Neural progenitor cell (in vitro differentiated cells): ENCODE measurements at regions not wholly inside any gene's neighbourhood (a gene's known extent, or its start where the extent isn't known, plus 50 kb on each side); places are given as distances from the start of the nearest gene placed in this dataset.
A peak's percentile ranks its signal among the peaks of the same experiment; 100 is the strongest.

ENCODE experiments used
- DNase-seq: peaks from one replicate; pipeline ENCODE4 v3.0.0-alpha.2; 2016; ENCODE audit warnings: low spot score
- H2AFZ ChIP-seq: fragments of 200-600 bp; sonication (generic); replicated peaks from 2 replicates; pipeline ENCODE4 v1.6.1; 2016; ENCODE audit warnings: antibody characterized with exemption
- H3F3A ChIP-seq: fragments of 200-600 bp; sonication (generic); 2 replicates; pipeline ENCODE4 v1.6.1; 2016; ENCODE audit warnings: antibody characterized with exemption, low read depth
- H3K27ac ChIP-seq: fragments of 200-600 bp; sonication (generic); 2 replicates; pipeline ENCODE4 v1.5.1; 2016; ENCODE audit warnings: mild to moderate bottlenecking
- H3K27me3 ChIP-seq: fragments of 200-600 bp; sonication (generic); 2 replicates; pipeline ENCODE4 v1.6.1; 2016; ENCODE audit warnings: mild to moderate bottlenecking, moderate library complexity
- H3K36me3 ChIP-seq: fragments of 200-600 bp; sonication (generic); 2 replicates; pipeline ENCODE4 v1.5.1; 2016
- H3K4me1 ChIP-seq: fragments of 200-600 bp; sonication (generic); 2 replicates; pipeline ENCODE4 v1.6.1; 2016; ENCODE audit warnings: mixed run types
- H3K4me2 ChIP-seq: fragments of 200-600 bp; sonication (generic); 2 replicates; pipeline ENCODE4 v1.6.1; 2016
- H3K4me3 ChIP-seq: fragments of 200-600 bp; sonication (generic); 2 replicates; pipeline ENCODE4 v1.5.1; 2016
- H3K79me2 ChIP-seq: fragments of 200-600 bp; sonication (generic); 2 replicates; pipeline ENCODE4 v1.6.1; 2016; ENCODE audit warnings: low read depth
- H3K9ac ChIP-seq: fragments of 200-600 bp; sonication (generic); 2 replicates; pipeline ENCODE4 v1.6.1; 2016
- H3K9me3 ChIP-seq: fragments of 200-600 bp; sonication (generic); 2 replicates; pipeline ENCODE4 v1.5.1; 2016; ENCODE audit warnings: low read depth
- H4K20me1 ChIP-seq: fragments of 200-600 bp; sonication (generic); 2 replicates; pipeline ENCODE4 v1.6.1; 2016; ENCODE audit warnings: low read depth
- H3K27ac Mint-ChIP-seq: 3 replicates; pipeline ENCODE4 v1.8.0; 2021; ENCODE audit warnings: mixed read lengths
- H3K27me3 Mint-ChIP-seq: 2 replicates; pipeline ENCODE4 v1.8.0; 2022; ENCODE audit warnings: low read depth, mild to moderate bottlenecking, inconsistent platforms, moderate library complexity, mixed read lengths; ENCODE audit not compliant: insufficient read depth
- H3K36me3 Mint-ChIP-seq: 3 replicates; pipeline ENCODE4 v1.8.0; 2021; ENCODE audit warnings: mixed read lengths
- H3K4me1 Mint-ChIP-seq: 3 replicates; pipeline ENCODE4 v1.8.0; 2021; ENCODE audit warnings: mixed read lengths
- H3K4me3 Mint-ChIP-seq: 3 replicates; pipeline ENCODE4 v1.8.0; 2021; ENCODE audit warnings: mild to moderate bottlenecking, moderate library complexity, mixed read lengths
- H3K9me3 Mint-ChIP-seq: 3 replicates; pipeline ENCODE4 v1.8.0; 2020; ENCODE audit warnings: mixed read lengths
- CTCF ChIP-seq: fragments of 200-600 bp; sonication (generic); IDR thresholded peaks from 2 replicates; pipeline ENCODE4 v1.5.1; 2017; ENCODE audit warnings: antibody characterized with exemption, mild to moderate bottlenecking
- EZH2 ChIP-seq: fragments of 200-600 bp; sonication (generic); IDR thresholded peaks from 2 replicates; pipeline ENCODE4 v1.6.1; 2017; ENCODE audit warnings: antibody characterized with exemption, mild to moderate bottlenecking, moderate library complexity
- EZH2phosphoT487 ChIP-seq: fragments of 200-600 bp; sonication (generic); IDR thresholded peaks from 2 replicates; pipeline ENCODE4 v1.6.1; 2017; ENCODE audit warnings: antibody characterized with exemption

DNA sequence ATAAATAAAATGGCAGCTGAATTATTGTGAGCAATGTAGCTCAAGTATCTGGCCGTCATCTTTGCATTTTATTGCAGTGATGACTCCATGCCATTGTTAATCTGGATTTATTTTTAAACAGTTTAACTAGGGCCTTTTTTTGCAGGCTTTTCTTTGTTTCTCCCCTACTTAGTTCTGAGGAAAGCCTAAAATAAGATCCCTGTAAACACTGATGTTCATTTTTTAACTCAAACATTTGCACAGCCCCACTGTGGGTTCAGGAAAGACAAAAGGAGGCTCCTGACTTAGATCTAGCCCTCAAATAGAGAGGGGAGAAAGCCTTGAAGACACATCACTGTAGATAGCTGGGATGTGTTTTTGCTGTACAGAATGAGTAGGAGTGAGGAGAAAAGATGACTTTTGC, 69.2 kb downstream of the PLEKHG1 start:
- Histone ChIP-seq H3K4me2 (peak overlapping the region; percentile 54), H3K79me2 (no peaks in the 10 kb centered on the region), H3K27ac (peak overlapping the region; percentile 60), H3K4me1 (peaks cover 17% of the 10 kb centered on the region), H4K20me1 (no peaks in the 10 kb centered on the region), H3F3A (no peaks in the 10 kb centered on the region), H2AFZ (peak overlapping the region; percentile 56), H3K9me3 (no peaks in the 10 kb centered on the region), H3K4me3 (peak overlapping the region; percentile 8), H3K36me3 (no peaks in the 10 kb centered on the region), H3K27me3 (no peaks in the 10 kb centered on the region), H3K9ac (no peak overlapping the region)
- TF ChIP-seq EZH2 (no peak), CTCF (no peak), EZH2phosphoT487 (no peak)
- Mint-ChIP-seq H3K27me3 (no peaks in the 10 kb centered on the region), H3K27ac (peak overlapping the region; percentile 100), H3K36me3 (peaks cover 16% of the 10 kb centered on the region), H3K9me3 (no peaks in the 10 kb centered on the region), H3K4me1 (peaks cover 41% of the 10 kb centered on the region), H3K4me3 (peak overlapping the region; percentile 77)
- DNase-seq, result no peak

DNA sequence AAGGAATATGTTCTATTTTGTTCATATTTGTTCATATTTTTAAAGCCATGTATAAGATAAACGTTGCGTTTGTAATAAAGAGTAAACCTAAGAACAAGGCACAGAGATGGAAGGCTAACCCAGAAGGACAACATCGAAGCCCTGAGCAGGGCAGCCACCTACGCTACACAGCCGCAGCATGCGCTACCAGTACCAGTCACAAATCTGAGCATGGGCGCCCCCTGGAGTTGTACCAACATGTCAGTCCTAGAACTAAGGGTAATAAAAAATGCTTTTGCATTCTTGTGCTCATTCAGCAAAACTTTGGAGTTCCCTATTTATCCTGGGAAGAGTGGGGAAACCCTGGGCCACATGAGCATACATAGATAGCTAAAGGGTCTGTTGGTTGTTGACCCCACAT, 70.6 kb downstream of the PLEKHG1 start:
- Histone ChIP-seq H4K20me1 (no peaks in the 10 kb centered on the region), H3K4me1 (peaks cover 17% of the 10 kb centered on the region), H2AFZ (no peak overlapping the region), H3K79me2 (no peaks in the 10 kb centered on the region), H3K4me2 (no peak overlapping the region), H3K9ac (no peak overlapping the region), H3K27me3 (no peaks in the 10 kb centered on the region), H3F3A (no peaks in the 10 kb centered on the region), H3K27ac (no peak overlapping the region), H3K4me3 (no peak overlapping the region), H3K9me3 (no peaks in the 10 kb centered on the region), H3K36me3 (no peaks in the 10 kb centered on the region)
- peaks cover 5% of the 10 kb centered on the region for H3K36me3 Mint-ChIP-seq
- peak; percentile 22 for TF ChIP-seq CTCF
- TF ChIP-seq EZH2, result no peak
- H3K4me1 Mint-ChIP-seq, result peaks cover 44% of the 10 kb centered on the region
- H3K4me3 Mint-ChIP-seq, result no peak overlapping the region
- H3K9me3 Mint-ChIP-seq, result no peaks in the 10 kb centered on the region
- H3K27ac Mint-ChIP-seq, result no peak overlapping the region
- DNase-seq, result no peak
- no peaks in the 10 kb centered on the region for H3K27me3 Mint-ChIP-seq

- no peak for DNase-seq
- Mint-ChIP-seq H3K27me3 (no peaks in the 10 kb centered on the region), H3K36me3 (peaks cover 11% of the 10 kb centered on the region), H3K27ac (no peak overlapping the region), H3K9me3 (peaks cover 2% of the 10 kb centered on the region), H3K4me1 (peaks cover 28% of the 10 kb centered on the region), H3K4me3 (no peak overlapping the region)
- Histone ChIP-seq H3K9me3 (no peaks in the 10 kb centered on the region), H3K4me3 (no peak overlapping the region), H3K4me2 (no peak overlapping the region), H4K20me1 (no peaks in the 10 kb centered on the region), H3K4me1 (peaks cover 15% of the 10 kb centered on the region), H2AFZ (no peak overlapping the region), H3K9ac (no peak overlapping the region), H3F3A (no peaks in the 10 kb centered on the region), H3K79me2 (no peaks in the 10 kb centered on the region), H3K27me3 (no peaks in the 10 kb centered on the region), H3K27ac (no peak overlapping the region), H3K36me3 (no peaks in the 10 kb centered on the region)
- TF ChIP-seq EZH2, result no peak
- no peak for TF ChIP-seq CTCF
- no peak for TF ChIP-seq EZH2phosphoT487
These were observed 73.1 kb downstream of the PLEKHG1 start for GRCh38 chr6:150672800-150673199.
